NCI-H1417 treated with DMSO at 0.1 percent for 48 hours (cell line): ENCODE measurements at regions not wholly inside any gene's neighbourhood (a gene's known extent, or its start where the extent isn't known, plus 50 kb on each side); places are given as distances from the start of the nearest gene placed in this dataset.

Source experiments
- DNase-seq: peaks from one replicate; lab custom pipeline; 2025; lab: John Stamatoyannopoulos, UW

GRCh38 chr3:181442066-181442465, 269.7 kb upstream of the SOX2 start:
- DNase-seq: no peak

GRCh38 chr3:181432992-181433391, 278.7 kb upstream of the SOX2 start:
- no peak for DNase-seq

GRCh38 chr3:181431748-181432147, 280.0 kb upstream of the SOX2 start:
- no peak for DNase-seq

- no peak for DNase-seq
Measured at GRCh38 chr3:181425074-181425473, 286.7 kb upstream of the SOX2 start.

- no peak for DNase-seq
Measured at GRCh38 chr3:181418233-181418632, 293.5 kb upstream of the SOX2 start.

GRCh38 chr3:181417748-181418147, 294.0 kb upstream of the SOX2 start:
- no peak for DNase-seq

- DNase-seq: no peak
Measured at GRCh38 chr3:181410870-181411269, 300.9 kb upstream of the SOX2 start.

- no peak for DNase-seq
Measured at GRCh38 chr3:181403876-181404660, 307.7 kb upstream of the SOX2 start.

GRCh38 chr3:181402347-181402746, 309.4 kb upstream of the SOX2 start:
- DNase-seq: no peak

- DNase-seq: no peak
Measured at GRCh38 chr3:181384970-181385369, 326.8 kb upstream of the SOX2 start.

- no peak for DNase-seq
Measured at GRCh38 chr3:181383760-181384159, 328.0 kb upstream of the SOX2 start.

GRCh38 chr3:181383201-181383600, 328.5 kb upstream of the SOX2 start:
- no peak for DNase-seq

GRCh38 chr3:181382656-181383055, 329.1 kb upstream of the SOX2 start:
- DNase-seq: no peak

GRCh38 chr3:181379278-181379677, 332.4 kb upstream of the SOX2 start:
- no peak for DNase-seq

- no peak for DNase-seq
Measured at GRCh38 chr3:181369637-181370036, 342.1 kb upstream of the SOX2 start.

- no peak for DNase-seq
Measured at GRCh38 chr3:181363231-181363630, 348.5 kb upstream of the SOX2 start.

- DNase-seq: no peak
Measured at GRCh38 chr3:181362378-181362777, 349.3 kb upstream of the SOX2 start.

- DNase-seq: no peak
Measured at GRCh38 chr3:181358562-181358961, 353.2 kb upstream of the SOX2 start.

- DNase-seq: no peak
Measured at GRCh38 chr3:181358060-181358459, 353.7 kb upstream of the SOX2 start.

- no peak for DNase-seq
Measured at GRCh38 chr3:181354140-181354539, 357.6 kb upstream of the SOX2 start.

- DNase-seq: no peak
Measured at GRCh38 chr3:181344331-181344730, 354.8 kb upstream of the DNAJC19 start.

- no peak for DNase-seq
Measured at GRCh38 chr3:181336597-181336996, 347.1 kb upstream of the DNAJC19 start.

GRCh38 chr3:181333394-181333793, 343.9 kb upstream of the DNAJC19 start:
- DNase-seq: no peak
